GM12872 (cell line): ENCODE measurements at regions not wholly inside any gene's neighbourhood (a gene's known extent, or its start where the extent isn't known, plus 50 kb on each side); places are given as distances from the start of the nearest gene placed in this dataset.

Experiments
- CTCF ChIP-seq: IDR thresholded peaks from 3 replicates; pipeline ENCODE4 v1.5.1; 2011; ENCODE audit warnings: low read depth, mild to moderate bottlenecking, low read length, moderate library complexity; ENCODE audit not compliant: insufficient read depth

- TF ChIP-seq CTCF = no peak
Observed at GRCh38 chr21:16033193-16033592, 303.4 kb downstream of the USP25 start.

GRCh38 chr21:16034446-16035190 lies 304.8 kb downstream of the USP25 start:
- TF ChIP-seq CTCF = no peak

- no peak for TF ChIP-seq CTCF
Observed at GRCh38 chr21:16037421-16037955, 307.7 kb downstream of the USP25 start.

GRCh38 chr21:16040601-16041000 lies 310.8 kb downstream of the USP25 start:
- no peak for TF ChIP-seq CTCF

GRCh38 chr21:16044676-16045075 lies 314.9 kb downstream of the USP25 start:
- no peak for TF ChIP-seq CTCF

GRCh38 chr21:16046656-16047330 lies 317.0 kb downstream of the USP25 start:
- TF ChIP-seq CTCF = no peak

- no peak for TF ChIP-seq CTCF
Observed at GRCh38 chr21:16047904-16048303, 318.1 kb downstream of the USP25 start.
